IPS-NIHi11 (cell line): ENCODE measurements at regions not wholly inside any gene's neighbourhood (a gene's known extent, or its start where the extent isn't known, plus 50 kb on each side); places are given as distances from the start of the nearest gene placed in this dataset.

ENCODE experiments used
- DNase-seq: peaks from one replicate; pipeline ENCODE4 v3.0.0; 2012; ENCODE audit warnings: mixed read lengths, low spot score

DNA sequence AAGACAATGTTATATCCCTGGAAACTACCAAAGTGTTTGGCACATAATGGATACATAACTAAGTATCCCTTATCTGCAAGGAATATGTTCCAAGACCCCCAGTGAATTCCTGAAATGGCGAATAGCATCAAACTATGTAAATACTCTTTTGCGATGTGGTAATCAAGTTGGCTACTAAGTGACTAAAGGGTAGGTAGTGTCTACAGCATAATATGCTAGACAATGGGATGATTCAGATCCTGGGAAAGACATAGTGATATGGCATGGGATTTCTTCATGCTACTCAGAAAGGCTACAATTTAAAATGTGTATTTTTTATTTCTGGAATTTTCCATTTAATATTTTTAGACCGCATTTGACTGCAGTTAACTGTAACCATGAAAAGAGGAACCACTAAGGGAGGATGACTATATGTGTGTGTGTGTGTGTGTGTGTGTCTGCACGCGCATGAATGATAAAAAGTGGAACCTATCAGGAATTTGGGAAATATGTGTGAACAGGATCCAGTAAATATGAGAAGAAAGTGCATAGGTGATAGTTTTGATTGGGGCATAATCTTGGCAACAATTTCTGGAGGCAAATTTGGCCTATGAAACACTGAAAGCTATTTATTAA lies 1899.9 kb downstream of the NCAM2 start:
- no peak for DNase-seq

- no peak for DNase-seq
Observed at GRCh38 chr21:22900490-22900889, 1902.3 kb downstream of the NCAM2 start.

DNA sequence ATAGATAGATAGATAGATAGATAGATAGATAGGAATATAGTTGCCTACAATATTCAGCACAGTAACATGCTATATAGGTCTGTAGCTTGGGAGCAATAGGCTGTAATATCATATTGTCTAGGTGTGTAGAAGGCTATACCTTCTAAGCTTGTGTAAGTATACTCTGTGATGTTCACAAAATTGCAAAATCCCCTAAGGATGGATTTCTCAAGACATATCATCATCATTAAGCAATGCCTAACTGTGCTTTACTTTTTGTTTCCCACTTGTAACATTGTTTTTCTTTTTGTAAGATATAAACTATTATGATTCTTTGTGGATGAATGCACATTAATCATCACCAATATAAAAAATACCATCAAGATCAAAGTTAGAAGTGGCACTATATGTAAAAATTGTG lies 1905.6 kb downstream of the NCAM2 start:
- DNase-seq = no peak

DNA sequence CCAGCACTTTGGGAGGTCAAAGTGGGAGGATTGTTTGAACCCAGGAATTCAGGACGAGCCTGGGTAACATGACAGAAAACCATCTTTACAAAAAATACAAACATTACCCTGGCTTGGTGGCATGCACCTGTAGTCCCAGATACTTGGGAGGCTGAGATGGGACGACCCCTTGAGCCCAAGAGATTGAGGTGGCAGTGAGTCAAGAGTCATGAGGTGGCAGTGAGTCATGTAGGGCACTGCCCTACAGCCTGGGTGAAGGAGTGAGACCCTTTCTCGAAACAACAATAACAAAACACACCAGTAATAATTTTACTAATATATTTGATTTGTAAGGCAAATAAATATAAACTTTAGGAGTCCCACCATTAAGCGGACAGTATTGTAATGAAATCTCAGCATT lies 1906.2 kb downstream of the NCAM2 start:
- no peak for DNase-seq

- DNase-seq = no peak
Observed at GRCh38 chr21:22925032-22925431, 1926.8 kb downstream of the NCAM2 start.

DNA sequence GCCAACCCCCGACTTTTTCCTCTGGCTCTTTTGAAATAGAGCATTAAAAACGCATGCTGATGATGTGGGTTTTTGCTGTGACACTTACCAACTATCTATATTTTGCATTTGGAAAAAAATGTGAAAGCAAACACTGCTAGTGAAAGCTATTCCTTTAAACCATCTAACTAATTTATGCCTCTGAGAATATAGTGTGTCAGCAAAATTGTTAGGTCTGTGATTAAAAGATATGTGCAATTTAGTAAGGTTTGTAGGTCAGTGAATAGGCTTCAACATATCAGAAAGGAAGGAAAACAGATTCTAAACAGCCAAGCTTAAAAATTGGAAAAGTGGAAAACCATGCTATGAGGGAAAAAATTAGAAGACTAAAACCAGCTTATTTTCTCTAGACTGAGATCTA lies 1929.3 kb downstream of the NCAM2 start:
- no peak for DNase-seq

- DNase-seq = no peak
Observed at GRCh38 chr21:22941779-22942490, 1943.7 kb downstream of the NCAM2 start.

DNA sequence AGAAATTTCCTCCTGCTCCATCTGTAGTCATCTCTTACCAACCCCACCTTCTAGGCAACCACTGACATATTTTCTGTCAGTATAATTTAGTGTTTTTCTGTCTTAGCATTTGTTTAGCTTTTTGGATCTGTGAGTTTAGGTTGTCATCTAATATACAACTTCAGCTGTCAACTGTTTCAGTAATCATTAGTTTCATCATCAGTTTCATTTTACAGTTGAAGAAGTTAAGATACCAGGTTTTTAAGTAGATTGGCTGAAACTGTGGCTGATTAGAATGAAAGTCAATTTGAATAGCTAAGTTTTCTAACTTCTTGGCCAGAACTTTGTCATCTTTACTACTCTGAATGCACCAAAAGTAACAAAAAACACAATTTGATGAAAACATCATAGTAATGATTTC lies 1957.3 kb downstream of the NCAM2 start:
- DNase-seq = no peak

GRCh38 chr21:22961258-22961657 lies 1963.0 kb downstream of the NCAM2 start:
- DNase-seq = no peak

DNA sequence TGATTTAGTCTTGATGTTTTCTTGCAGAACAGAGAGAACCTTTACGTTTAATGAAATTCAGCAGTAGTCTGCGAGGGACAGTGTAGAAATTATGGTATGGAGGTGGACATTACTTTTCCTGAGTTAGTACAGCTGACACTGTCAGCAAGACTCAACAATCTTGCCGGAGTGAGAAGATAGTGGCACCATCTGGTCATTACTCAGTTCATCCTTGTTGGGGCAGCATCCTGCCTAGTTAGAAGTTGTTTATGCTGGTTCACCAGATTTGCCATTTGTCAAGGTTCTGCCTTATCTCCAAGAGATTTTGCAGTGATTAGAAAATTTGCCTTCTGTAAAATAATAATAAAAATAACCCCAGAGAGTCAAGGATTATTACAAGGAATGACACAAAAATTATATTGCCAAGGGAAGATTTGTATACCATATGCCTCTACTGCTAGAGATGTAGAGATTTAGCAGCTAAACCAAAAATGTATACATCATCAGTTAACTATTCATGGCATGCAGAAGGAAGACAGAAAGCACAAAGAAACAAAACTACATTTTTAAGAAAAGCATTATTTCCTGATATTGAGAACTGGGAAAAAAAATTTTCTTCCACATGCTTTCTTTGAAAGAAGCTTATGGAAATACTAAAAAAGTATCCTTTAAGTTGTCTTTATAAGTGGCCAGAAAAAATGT lies 1967.4 kb downstream of the NCAM2 start:
- no peak for DNase-seq

GRCh38 chr21:22981819-22982218 lies 1983.6 kb downstream of the NCAM2 start:
- DNase-seq = no peak

DNA sequence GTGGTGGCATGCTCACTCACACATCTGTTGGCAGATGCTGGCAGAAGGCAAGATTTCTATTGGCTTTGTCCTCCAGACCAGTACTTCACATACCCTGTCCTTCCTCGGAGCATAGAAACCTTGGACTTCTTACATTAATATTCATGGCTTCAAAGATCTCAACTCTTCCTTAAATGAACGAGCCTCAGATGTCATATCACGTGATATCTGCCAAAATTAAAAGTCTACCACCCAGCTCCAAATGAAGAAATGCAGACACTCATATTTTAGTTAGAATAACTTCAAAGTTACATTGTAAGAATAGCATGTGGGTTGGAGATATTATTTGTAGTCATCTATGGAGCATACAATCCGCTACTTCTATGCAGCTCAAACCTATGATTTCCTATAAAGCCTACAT lies 1994.9 kb downstream of the NCAM2 start:
- DNase-seq = no peak

DNA sequence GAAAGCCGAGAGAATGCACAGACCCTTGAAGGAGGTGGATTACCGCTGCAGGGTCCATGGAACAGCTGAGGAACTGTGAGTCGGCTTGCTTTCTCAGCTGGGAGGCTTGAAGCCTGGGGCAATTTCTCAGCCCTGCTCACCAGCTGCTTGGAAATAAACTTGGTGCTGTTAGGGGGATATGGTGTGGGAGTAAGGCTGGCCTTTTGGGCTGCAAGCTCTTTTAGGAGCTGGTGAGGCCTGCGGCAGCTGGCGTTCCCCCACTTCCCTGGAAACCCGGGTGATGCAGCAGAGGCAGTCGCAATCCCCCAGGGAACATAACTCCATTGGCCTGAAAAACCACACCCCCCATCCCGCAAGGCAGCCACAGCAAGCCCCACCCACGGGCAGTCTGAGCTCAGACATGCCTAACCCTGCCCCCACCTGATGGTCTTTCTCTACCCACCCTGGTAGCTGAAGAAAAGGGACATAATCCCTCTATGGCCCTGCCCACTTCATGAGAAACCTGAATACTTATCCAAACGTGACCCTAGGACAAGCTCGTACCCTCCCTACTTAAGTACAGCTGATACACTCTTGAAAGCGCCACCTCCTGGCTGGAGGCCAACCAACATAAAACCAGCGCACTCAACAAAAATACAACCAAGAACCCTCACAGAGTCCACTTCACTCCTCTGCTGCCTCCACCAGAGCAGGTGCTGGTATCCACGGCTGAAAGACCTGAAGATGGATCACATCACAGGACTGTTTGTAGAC lies 1995.8 kb downstream of the NCAM2 start:
- no peak for DNase-seq

GRCh38 chr21:23003951-23004350 lies 2005.7 kb downstream of the NCAM2 start:
- DNase-seq = no peak

GRCh38 chr21:23008601-23009202 lies 2010.5 kb downstream of the NCAM2 start:
- no peak for DNase-seq

DNA sequence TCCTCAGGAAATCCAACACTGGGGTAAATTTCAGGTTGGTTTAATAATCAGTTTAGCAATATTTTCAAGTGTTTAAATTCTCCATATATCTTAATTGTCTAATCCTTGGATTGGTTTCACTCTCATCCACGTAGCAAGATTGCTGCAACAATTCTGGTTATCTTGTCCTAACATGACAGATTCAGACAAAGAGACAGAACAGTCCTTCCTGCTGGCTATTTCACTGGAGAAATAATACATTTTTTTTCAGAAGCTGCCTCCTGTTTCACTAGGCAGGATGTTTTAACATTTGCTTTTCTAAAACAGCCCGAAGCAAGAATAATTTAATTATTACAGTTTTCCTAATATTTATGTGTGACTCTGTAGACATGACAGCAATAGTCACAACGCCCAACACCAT lies 2011.2 kb downstream of the NCAM2 start:
- no peak for DNase-seq

DNA sequence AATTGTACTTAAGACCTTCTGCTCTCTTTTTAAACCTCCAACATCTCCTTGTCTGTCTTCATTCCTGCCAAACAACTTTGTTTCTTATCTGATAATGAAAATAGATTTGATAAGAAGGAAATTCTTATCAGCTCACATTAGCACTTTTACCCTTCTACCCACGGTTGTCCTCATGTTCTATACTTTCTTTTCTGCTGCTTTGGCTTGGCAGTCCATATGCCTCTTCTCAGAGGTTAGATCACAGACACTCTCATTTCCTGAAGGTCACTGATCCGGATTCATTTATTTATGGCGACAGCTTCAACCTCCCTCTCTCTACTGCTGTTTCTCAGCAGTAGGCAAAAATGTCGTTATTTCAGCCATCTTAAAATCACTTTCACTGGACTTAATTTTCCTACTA lies 2015.8 kb downstream of the NCAM2 start:
- DNase-seq = no peak

DNA sequence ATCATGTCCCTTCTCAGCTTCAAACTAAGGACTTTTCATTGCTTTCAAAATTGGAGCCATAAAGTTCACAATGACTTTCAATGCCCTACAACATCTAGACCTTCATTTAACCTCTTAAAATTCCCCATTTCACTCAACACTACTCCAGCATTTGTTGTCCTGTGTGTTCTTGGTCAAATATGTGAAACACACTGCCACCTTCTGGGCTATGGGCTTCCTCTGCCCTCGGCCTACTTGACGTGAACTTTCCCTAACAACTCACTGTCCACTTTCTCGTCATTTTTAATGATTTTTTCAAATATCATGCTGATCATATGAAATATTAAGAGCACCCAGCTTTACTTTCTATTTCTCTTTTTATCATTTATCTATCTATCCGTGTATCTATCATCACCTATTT lies 2018.4 kb downstream of the NCAM2 start:
- peak; percentile 6 for DNase-seq

- no peak for DNase-seq
Observed at GRCh38 chr21:23017989-23018388, 2019.8 kb downstream of the NCAM2 start.

DNA sequence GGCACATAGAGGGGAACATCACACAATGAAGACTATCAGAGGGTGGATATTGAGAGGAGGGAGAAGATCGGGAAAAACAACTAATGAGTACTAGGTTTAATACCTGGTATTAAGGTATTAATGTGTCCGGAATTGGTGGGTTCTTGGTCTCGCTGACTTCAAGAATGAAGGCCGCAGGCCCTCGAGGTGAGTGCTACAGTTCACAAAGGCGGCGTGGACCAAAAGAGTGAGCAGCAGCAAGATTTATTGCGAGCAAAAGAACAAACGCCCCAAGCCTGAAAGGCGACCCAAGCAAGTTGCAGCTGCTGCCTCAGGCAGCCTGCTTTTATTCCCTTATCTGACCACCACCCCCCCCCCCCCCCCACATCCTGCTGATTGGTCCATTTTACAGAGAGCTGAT lies 2022.8 kb downstream of the NCAM2 start:
- DNase-seq = no peak

DNA sequence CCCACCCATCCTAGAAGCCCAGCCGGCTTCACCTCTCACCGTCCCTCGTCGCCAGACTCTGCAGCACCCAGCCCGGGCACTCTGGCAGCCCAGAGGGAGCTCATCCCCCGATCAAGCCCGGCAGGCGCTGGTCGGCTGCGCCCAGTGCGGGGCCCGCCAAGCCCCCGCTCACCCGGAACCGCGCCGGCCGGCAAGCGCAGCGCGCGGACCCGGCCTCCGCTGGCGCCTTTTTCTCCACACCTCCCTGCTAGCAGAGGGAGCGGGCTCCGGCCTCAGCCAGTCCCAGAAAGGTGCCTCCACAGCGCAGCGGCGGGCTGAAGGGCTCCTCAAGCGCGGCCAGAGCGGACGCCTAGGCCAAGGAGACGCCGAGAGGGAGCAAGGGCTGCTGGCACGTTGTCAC lies 2023.3 kb downstream of the NCAM2 start:
- DNase-seq = no peak

- no peak for DNase-seq
Observed at GRCh38 chr21:23026878-23027277, 2028.7 kb downstream of the NCAM2 start.
